G401 (cell line): ENCODE measurements at regions not wholly inside any gene's neighbourhood (a gene's known extent, or its start where the extent isn't known, plus 50 kb on each side); places are given as distances from the start of the nearest gene placed in this dataset.

Source experiments
- DNase-seq: peaks from one replicate; pipeline ENCODE4 v3.0.0-alpha.2; 2015; ENCODE audit warnings: low spot score
- in situ Hi-C: cut with HindIII; loops from 2 replicates; pipeline ENCODE4 v1.10.0; 2016; ENCODE audit warnings: low sequenced_read_pairs, mixed read lengths

DNA sequence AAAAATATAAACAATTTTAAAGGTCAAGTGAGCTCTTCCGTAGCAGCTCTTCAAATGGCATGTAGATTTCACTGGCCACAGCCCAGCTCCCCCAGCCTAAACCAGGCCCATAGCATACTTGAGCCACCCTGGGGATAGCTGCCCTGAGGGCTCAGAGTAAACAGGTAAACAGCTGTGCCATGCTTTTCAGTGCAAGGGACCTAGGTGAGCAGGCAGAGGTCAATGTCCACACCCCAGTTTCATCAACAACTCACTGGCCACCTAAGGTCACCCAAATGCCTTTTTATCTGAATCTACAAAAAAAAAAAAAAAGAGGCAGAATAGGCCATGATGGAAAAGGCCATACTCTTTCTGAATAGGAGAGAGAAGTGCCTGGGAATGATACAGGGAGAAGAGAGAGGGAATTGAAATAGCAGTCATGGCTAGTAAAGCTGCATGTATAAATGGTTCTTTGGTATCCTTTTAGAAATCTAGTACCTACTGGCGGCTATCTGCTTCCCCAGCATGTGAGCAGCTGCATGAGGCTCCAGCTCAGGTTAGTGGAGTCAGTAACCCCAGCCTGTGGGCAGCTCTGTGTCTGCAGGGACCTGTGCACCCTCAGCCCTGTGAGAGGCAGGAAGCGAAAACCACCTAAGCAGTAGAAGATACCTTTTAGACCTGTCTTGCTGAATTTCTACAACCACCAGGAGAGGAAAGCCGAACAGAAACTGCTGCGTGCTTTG lies 77.0 kb downstream of the FOXA2 start:
- in situ Hi-C loops: no loop called here
- no peak for DNase-seq

DNA sequence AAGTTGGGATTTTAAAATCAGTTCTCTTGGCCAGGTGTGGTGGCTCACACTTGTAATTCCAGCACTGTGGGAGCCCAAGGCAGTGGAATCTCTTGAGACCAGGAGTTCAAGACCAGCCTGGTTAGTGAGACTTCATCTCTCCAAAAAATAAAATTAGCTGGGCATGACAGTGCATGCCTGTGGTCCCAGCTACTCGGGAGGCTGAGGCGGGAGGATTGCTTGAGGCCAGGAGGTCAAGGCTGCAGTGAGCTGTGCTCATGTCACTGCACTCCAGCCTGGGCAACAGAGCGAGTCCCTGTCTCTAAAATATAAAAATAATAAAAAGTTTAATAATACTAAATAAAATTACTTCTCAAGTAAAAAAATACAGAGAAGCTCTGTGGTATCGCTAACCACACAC lies 77.5 kb downstream of the FOXA2 start:
- in situ Hi-C loops: no loop called here
- DNase-seq: no peak

DNA sequence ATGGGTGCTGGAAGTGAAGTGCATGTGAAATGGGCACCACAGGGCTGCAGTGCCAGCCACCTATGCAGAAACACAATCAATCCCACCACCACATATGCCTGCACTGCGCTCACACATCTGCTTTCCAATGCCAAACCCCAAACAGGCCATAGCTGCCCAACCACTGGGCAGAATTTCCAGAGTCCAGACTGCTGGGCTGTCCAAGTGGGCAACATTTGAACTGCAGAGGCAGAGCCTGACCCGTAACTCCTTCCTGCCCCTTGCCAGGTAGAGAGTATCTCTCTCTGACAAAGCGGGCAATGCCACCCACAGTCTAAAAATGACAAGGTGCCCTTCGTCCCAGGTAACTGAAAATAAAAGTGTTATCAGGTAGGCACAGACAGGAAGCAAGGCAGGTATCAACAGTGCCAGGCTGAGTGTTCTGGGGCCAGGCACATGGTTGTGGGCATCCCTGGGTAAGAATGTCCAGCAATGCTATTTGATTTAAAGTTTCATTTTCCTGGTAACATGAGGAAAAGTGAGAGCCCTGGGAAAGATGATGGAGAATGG lies 79.5 kb downstream of the FOXA2 start:
- in situ Hi-C loops: no loop called here

DNA sequence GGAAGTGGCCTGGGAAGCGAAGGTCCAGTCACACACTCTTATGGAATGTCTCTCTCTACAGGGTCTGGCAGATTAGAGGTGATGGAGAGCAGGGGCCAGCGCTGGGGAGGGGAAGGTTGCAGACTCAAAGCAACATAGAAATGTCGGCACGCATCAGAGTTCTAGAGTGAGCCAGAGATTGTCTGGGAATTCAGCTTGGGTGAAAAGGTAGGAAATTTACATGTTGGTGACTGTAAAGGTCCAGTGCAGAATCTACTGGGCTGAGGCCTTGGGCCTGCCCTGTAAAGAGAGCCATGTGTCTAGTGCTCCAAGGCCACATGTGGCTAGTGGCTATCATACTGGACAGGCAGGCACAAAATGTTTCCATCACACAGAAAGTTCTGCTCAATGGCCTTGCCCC lies 80.8 kb downstream of the FOXA2 start:
- no peak for DNase-seq
- in situ Hi-C loops: no loop called here

More for the DNA sequence above, 79.5 kb downstream of the FOXA2 start:
- DNase-seq: no peak

DNA sequence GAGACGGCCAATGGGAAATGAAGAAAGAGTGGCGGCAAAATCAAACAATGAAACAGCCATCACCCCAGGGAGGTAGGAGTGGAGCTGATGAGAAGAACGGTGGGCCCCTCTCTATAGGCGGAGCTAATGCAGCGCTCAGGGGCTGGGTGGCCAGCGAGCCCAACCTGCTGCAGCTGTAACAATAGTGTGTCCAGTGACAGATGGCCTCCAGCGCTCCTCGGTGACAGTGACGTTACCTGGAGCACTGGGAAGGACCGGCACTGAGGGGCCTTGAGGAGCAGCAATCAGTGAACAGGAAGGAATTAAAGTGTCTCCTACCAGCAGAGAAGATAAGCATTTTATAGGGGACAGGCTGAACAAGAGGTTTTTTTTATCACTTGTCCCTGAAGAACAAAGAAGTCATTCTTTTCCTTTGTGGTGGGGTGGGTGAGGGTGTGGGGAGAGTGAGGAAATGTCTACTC lies 81.6 kb downstream of the FOXA2 start:
- no peak for DNase-seq
- in situ Hi-C loops: no loop called here

DNA sequence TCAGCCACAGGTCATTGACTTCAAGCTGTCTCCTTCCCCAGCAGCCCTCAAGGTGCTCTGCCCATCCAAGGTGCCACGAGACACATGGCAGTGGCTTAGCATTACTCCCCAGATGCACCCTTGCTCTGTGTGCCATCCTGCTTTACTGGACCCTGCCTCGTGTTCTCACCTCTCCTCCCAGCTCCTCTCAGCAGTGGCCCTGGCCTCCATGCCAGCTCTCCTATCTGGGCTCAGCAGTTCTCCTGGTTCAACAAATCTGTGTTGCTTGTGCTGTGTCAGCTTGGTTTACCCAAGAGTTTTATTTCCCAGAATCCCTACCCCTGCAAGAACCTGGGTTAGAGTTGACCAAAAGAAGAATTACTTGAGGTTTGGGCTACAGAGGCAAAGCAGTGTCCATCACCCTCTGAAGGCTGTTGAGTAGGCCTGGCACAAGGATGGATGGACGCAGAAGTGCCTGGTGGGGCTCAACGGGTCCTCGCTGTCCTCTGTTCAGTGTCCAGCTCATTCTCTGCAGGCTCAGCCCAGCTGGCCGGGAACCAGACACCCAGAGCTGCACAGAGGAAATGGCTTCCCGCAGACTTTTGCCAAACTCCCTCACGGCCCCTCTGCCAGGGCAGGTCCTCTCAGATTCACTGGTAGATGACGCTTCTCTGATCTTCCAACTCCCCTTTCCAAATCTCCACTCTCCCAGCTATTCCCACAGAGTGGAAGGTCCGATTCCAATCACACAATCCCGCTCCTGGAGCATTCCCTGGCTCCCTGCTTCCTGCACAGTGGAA lies 82.6 kb downstream of the FOXA2 start:
- in situ Hi-C loops: no loop called here
- DNase-seq: no peak

DNA sequence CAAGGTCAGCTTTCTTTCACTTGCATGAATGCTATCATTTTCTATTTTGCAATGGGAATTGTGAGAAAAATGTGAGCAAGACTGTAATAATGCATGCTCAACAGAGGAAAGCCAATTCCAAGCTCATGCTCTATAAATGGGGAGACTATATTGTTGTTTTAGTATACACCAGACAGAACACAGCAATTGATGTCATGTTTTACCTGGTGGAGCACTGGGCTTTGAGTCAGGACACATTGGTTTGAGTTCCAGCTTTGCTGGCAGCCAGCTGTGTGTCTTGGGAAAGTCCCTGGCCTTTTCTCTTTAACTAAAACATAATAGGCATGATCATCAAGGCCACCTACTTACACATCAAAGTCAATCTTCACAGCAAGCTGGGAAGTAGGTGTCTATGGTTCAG lies 83.3 kb downstream of the FOXA2 start:
- in situ Hi-C loops: no loop called here
- no peak for DNase-seq

DNA sequence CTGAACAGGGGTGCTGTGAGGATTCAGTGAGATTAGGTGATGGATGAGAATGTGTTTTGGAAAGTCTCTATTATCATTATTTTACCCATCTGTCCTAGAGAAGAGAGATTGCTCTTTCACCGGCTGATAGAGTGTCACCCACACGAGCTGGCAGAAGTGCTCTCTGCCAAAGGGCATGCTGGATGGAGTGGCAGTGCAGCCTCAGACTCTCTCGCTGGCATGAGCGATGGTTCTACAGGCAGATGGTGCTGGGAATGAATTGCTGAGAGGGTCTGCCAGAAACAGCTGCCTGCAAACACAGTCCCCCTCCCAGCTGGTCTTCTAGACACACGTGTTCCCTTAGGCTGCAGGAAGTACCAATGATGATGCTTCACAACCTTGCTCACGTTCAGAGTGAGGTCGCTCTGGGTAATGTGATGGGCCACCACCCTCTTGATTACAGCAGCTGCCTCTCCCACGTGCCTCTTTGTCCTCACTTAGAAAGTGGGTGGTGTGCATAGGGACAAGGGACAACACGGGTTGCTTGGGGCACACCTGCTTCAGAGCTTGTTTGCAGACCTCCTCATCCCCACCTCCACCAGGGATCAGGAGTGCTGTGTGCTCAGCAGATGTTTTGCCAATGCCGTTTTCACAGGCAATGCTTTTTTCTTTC lies 84.7 kb downstream of the FOXA2 start:
- no peak for DNase-seq
- in situ Hi-C loops: no loop called here

DNA sequence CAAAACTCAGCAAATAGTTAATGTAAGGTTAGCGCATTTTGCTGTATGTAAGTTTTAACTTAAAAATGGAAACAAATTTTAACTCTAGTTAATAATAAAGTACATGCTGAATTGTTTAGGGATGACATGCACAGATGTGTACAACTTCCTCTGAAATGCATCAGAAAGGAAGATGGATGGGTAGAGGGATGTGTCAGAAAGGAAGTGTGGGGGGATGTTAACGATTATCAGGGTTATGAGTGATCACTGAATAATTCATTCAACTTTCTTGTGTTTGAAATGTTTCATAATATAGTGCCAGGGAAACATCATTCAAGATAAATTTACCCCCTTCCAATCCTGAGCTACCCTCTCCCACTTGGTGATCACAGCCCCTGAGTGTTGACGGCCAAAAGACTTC lies 87.6 kb downstream of the FOXA2 start:
- in situ Hi-C loops: no loop called here

DNA sequence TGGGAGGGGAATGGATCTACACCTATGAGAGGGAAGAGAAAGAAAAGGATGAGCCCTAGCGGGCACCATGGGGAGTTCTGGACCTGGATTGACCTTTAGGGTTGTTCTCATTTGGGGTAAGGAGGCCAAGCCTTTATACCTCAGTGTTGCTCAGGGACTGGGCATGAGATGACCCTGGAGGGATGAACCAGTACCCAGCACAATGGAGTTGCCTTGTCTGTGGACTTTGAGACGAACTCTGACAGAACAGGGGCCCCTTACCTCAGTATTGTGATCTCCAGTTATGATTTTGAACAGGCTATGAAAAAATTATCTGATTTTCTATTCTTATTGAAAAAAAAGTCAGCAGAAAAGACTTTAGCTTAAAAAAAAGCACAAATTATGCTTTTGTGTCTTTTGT lies 88.6 kb downstream of the FOXA2 start:
- DNase-seq: no peak
- in situ Hi-C loops: no loop called here

More for the DNA sequence above, 87.6 kb downstream of the FOXA2 start:
- DNase-seq: no peak

DNA sequence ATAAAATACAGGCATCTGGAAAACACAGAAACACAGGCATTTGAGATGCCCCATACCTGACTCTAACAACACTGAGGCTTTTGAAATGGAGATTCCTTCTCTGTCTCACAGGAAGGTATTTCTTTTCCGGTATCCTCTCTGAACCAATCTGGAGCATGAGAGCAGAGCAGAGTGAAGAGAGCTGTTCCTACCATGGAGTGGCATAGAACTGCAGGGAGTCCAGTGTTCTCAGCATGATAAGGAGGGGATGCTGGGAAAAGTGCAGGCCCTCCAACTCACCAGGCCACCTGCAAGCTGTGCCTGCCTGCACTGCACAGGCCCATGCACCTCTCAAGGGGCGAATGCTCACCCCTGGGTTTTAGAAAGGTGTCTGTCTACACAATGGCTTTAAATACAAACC lies 89.2 kb downstream of the FOXA2 start:
- in situ Hi-C loops: no loop called here
- DNase-seq: no peak

DNA sequence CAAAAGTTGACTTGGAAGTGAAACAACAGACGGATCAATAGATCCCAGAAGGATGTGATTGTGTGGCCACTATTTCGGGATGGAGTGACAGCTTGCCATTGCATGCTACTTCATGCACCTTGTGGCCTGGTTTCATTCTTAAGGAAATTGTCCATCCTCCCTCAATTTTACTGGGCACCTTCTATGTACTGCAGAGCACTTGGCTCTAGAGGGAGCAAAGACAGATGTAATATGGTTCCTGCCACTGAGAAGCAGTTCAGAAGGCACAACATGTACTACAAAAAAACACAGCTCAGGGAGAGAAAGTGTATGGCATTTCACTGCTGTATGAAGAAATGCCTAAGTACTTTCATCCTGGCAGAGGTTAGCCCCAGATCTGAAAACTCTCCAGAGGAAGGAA lies 91.9 kb downstream of the FOXA2 start:
- in situ Hi-C loops: no loop called here
- DNase-seq: no peak

DNA sequence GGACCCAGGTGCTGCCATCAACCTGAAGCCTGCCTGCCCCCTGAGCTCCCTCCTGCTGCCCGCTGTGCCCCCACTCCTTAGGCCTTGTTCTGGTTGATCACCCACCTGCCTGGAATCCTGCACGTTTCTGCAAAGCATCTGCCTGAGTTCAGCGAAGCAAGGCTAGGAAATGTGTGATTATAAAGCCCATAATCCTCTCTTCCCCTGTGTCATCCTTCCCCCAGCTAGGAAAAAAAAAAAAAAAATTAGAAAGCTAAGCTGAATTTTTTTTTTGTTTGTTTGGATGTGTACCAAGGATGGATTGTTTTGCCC lies 93.2 kb downstream of the FOXA2 start:
- in situ Hi-C loops: no loop called here
- DNase-seq: no peak

DNA sequence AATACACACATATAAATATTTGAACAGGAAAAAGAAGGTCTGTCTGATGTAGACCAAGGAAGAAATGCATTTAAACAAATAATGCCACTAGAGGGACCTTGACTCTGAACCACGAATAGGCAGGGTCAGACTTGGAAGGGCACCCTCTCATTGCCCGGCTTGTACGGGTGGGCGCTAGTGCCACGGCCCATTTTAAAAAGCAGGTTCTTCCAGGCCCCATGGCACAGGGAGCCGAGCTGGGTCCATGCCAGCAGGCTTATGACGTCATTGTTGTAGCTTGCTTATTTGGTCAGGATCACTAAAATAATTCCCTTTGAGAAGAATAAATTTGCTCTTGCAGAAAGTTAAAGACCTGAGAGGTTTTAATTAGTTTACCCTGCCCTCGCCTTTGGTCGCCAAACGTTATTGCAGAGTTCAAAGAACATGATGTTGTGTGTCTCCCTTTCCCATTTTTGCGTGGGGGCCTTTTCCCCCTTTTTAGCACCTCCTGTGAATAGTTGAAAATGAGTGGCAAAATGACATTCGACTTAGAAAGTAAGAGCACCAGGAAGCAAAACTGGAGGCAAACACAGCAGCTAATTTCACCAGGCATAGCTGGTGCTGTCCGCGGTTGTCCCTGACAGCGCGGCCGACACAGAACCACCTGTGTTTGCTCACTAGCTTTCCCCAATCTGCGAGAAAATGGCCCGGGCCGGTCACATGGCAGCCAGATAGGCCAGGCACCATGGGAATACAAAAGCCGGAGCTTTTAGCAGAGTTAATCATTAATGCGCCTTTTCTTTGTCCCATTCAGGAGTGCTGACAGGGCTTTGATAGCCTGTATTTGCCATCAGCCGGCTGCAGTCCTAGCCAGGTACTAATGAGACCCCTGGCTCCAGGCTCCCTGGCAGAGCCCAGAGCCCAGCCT lies 93.8 kb downstream of the FOXA2 start:
- DNase-seq: no peak
- in situ Hi-C loops: no loop called here

DNA sequence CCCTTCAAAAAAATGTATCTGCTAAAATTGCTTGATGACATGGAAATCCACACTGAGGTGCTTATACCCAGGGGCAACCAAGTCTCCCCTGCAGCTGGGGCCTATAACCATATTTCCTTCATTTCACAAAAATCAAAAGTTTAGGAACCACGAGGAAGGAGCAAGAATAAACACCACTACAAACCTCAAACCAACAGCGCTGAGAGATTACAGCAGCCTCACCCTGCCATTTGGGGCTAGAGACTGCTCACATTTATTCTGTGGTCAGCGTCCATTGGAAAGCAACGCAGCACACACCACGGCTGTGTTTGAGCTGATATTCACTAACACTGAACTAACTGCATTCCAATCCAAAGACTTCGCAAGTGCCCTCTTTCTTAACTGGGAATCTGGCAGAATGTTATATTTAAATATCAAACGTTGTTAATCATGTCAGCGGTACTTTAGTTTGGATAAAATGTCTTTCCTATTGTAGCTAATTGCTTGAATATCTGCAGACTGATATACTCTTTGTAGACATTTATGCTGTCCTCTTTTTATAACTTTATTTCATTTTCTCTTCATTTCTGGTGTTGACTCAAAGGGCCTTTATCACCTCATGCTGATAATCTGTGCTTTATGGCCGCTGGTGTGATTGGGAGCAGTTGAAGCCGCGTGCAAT lies 94.6 kb downstream of the FOXA2 start:
- in situ Hi-C loops: no loop called here
- no peak for DNase-seq

DNA sequence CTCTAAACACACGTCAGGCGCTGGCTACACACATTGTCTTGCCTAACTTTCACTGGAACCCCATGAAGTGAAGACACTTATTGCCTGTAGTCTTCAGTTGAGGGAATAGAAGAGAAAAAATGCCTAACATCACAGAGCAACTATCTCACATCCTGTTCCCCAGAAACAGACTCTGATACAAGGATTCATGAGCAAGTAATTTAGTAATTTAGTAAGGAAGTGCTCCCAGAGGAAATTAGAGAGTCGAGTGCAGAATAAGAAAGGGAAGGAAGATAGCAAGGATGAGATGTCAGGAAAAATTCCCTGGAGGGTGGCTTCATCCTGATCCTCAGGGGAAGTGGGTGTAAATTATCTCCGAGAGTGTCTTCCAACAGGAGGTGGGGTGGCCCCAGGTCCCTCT lies 104.0 kb downstream of the FOXA2 start:
- DNase-seq: no peak
- in situ Hi-C loops: no loop called here

DNA sequence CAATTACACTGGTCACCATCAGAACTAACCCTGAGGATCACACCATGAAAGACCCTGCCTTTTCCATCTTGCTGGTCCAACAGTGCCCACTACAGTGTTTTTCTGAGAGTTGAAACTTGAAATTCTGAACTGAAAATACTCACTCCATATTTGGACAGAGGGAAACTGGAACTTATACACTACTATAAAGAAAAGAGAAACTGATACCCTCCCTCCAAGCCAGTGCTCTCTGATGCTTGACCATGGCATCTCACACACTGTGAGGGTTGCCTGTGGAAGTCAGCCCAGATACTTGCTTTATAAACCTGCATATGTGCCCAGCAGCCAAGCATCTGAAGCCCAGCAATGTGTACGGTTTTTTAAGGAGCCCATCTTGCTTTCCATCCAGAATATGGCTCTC lies 108.7 kb downstream of the FOXA2 start:
- in situ Hi-C loops: no loop called here
- no peak for DNase-seq

DNA sequence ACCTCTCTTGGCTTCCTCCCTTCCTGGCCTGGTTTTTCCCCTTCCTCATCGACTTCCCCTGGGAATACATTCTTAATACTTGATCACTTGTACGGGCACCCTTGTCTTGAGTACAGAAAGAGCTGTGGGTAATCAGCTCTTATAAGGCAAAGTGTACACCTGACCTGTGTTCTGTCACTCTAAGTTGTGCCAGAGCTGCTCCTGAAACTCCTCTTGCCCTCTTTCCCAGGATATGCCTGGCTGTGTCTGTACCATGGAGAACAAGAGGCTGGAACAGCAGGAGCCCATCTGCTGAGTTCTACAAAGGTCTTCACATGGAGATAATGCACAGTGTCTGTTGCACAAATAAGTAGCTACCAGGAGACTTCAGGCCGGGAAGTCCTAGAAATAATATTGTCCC lies 110.1 kb downstream of the FOXA2 start:
- in situ Hi-C loops: no loop called here
- no peak for DNase-seq

DNA sequence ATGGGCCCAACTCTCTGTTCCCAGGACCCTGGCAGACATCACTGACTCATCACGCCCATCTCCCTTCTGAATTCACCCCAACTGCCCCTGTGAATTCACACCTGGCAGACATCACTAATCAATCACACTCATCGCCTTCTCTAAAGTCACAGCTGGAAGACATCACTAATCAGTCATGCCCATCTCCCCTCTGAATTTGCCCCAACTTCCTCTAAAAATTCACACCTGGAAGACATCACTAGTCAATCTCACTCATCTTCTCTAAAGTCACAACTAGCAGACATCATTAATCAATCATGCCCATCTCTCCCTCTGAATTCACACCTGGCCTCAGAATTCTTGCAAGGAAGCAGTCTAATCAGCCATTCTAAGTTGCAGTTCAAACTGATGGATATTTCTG lies 111.1 kb downstream of the FOXA2 start:
- DNase-seq: no peak
- in situ Hi-C loops: no loop called here
